ENCODE measurements at regions not wholly inside any gene's neighbourhood (a gene's known extent, or its start where the extent isn't known, plus 50 kb on each side); places are given as distances from the start of the nearest gene placed in this dataset.
"Not testable (repeated sequence)": the region's sequence is repeated elsewhere in the genome, so short reads cannot be mapped to it uniquely, and the experiment has no call there.

DNA sequence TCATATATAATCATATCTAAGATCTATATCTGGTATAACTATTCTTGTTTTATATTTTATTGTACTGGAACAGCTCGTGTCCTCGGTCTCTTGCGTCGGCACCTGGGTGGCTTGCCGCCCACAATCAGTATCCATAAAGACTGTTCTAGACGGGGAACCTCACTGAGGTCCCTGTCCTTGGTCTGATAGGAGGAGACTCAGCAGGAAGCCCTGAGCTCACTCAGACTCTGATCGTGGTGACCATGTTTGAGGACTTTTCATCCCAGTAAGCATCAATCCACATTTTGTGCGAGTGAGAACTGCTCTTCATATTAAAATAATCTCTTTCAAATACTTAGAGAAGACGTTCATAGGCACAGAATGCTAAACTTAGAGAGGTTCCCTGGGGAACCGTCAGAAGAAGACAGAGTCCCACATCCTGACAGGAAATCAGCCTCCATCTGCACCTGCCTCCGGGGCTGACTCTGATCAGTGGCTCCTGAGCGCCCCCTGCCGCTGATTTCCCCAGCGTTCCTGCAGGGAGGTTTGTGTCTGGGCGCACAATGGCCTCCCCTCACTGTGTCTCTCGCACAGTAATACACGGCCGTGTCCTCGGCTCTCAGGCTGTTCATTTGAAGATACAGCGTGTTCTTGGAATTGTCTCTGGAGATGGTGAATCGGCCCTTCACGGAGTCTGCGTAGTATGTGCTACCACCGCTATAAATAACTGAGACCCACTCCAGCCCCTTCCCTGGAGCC lies 1065.9 kb downstream of the TMEM121 start:
- not testable (repeated sequence) for H3K4me3 ChIP-seq; DNase-seq; H3K36me3 ChIP-seq (ENCODE audit: control insufficient read depth in 4 of 4, insufficient read depth in 4 of 4, low read length in 4 of 4); H3K27me3 ChIP-seq (ENCODE audit: control insufficient read depth in 3 of 3, insufficient read depth in 3 of 3, low read length in 2 of 3); H3K9ac ChIP-seq (ENCODE audit: insufficient read depth in 1 of 2, low read length in 2 of 2); H3K27ac ChIP-seq (ENCODE audit: low read depth in 1 of 2, low read length in 1 of 2); H3K4me1 ChIP-seq (ENCODE audit: control insufficient read depth in 5 of 5, insufficient read depth in 5 of 5, low read length in 5 of 5); ATAC-seq (ENCODE audit: insufficient read depth, low FRiP score); H3K9me3 ChIP-seq (ENCODE audit: control insufficient read depth in 4 of 4, insufficient read depth in 3 of 4, low read length in 3 of 4)
- 64 to 66% methylated on average over 19 to 23 of the region's 24 CpGs for WGBS, 2 donors

DNA sequence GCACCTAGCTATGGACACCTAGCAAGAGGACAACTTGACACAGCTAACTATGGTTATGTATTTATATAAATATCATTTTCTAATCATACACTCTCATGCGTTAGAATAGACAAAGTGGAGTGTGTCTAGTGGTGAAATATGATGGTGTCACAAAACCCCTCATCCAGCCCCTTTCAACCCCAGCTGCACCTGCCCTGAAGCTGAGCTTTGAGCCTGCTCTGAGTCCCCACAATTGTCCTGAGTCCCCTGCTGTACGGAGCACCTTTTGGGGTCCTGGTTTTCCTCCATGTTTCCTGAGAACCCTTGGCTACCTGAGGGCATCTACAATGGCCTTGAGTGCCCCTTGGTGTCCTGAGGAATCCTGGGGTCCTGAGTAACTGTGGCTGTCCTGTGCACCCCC lies 1072.8 kb downstream of the TMEM121 start:
- 67 to 78% methylated on average over 2 of the region's 2 CpGs for WGBS, 2 donors
- Histone ChIP-seq H3K9ac (ENCODE audit: insufficient read depth in 1 of 2, low read length in 2 of 2) (no peak overlapping the region), H3K9me3 (ENCODE audit: control insufficient read depth in 4 of 4, insufficient read depth in 3 of 4, low read length in 3 of 4) (peaks cover 0 to 4% (median 0%) of the 10 kb centered on the region in 4 donors), H3K4me3 (no peak overlapping the region), H3K27me3 (ENCODE audit: control insufficient read depth in 3 of 3, insufficient read depth in 3 of 3, low read length in 2 of 3) (peaks cover 0 to 5% (median 0%) of the 10 kb centered on the region in 3 donors), H3K4me1 (ENCODE audit: control insufficient read depth in 5 of 5, insufficient read depth in 5 of 5, low read length in 5 of 5) (no peaks in the 10 kb centered on the region), H3K27ac (ENCODE audit: low read depth in 1 of 2, low read length in 1 of 2) (no peak overlapping the region), H3K36me3 (ENCODE audit: control insufficient read depth in 4 of 4, insufficient read depth in 4 of 4, low read length in 4 of 4) (no peaks in the 10 kb centered on the region)
- ATAC-seq (ENCODE audit: insufficient read depth, low FRiP score) (no peak), DNase-seq (no peak)
- TF ChIP-seq, protein P1, sequence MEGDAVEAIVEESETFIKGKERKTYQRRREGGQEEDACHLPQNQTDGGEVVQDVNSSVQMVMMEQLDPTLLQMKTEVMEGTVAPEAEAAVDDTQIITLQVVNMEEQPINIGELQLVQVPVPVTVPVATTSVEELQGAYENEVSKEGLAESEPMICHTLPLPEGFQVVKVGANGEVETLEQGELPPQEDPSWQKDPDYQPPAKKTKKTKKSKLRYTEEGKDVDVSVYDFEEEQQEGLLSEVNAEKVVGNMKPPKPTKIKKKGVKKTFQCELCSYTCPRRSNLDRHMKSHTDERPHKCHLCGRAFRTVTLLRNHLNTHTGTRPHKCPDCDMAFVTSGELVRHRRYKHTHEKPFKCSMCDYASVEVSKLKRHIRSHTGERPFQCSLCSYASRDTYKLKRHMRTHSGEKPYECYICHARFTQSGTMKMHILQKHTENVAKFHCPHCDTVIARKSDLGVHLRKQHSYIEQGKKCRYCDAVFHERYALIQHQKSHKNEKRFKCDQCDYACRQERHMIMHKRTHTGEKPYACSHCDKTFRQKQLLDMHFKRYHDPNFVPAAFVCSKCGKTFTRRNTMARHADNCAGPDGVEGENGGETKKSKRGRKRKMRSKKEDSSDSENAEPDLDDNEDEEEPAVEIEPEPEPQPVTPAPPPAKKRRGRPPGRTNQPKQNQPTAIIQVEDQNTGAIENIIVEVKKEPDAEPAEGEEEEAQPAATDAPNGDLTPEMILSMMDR (IDR thresholded peaks at IDR 0.05; ENCODE audit: control extremely low read depth, extremely low read depth), result no peak

DNA sequence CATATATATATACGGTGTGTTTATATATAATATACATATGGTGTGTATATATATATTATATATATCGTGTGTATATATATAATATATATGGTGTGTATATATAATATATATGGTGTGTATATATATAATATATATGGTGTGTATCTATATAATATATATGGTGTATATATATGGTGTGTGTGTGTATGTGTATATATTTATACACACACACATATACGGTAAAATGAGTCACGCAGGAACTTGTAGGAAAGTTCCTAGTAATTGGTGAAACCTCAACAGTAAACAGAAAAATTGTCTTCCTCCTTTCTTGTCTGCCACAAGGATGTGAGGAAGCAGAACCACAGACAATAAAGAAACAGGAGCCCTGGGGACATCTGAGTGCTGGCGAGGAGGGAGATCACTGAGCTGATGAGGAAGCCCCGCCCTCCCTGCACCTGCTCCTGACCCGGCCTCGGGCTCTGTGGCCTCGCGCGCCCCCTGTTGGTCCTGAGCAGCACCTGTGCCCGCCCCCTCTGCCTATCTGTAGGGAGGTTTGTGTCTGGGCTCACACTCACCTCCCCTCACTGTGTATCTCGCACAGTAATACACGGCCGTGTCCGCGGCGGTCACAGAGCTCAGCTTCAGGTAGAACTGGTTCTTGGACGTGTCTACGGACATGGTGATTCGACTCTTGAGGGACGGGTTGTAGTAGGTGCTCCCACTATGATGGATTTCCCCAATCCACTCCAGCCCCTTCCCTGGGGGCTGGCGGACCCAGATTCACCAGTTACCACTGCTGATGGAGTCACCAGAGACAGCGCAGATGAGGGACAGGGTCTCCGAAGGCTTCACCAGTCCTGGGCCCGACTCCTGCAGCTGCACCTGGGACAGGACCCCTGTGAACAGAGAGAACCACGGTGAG lies 1079.4 kb downstream of the TMEM121 start:
- ATAC-seq (ENCODE audit: insufficient read depth, low FRiP score) (no peak), DNase-seq (no peak)
- TF ChIP-seq, protein P1 (IDR thresholded peaks at IDR 0.05; ENCODE audit: control extremely low read depth, extremely low read depth), result no peak
- Histone ChIP-seq H3K27ac (ENCODE audit: low read depth in 1 of 2, low read length in 1 of 2) (no peak overlapping the region), H3K36me3 (ENCODE audit: control insufficient read depth in 4 of 4, insufficient read depth in 4 of 4, low read length in 4 of 4) (no peaks in the 10 kb centered on the region), H3K4me1 (ENCODE audit: control insufficient read depth in 5 of 5, insufficient read depth in 5 of 5, low read length in 5 of 5) (no peaks in the 10 kb centered on the region), H3K4me3 (no peak overlapping the region), H3K9me3 (ENCODE audit: control insufficient read depth in 4 of 4, insufficient read depth in 3 of 4, low read length in 3 of 4) (peaks cover 0 to 12% (median 0%) of the 10 kb centered on the region in 4 donors), H3K9ac (ENCODE audit: insufficient read depth in 1 of 2, low read length in 2 of 2) (no peak overlapping the region), H3K27me3 (ENCODE audit: control insufficient read depth in 3 of 3, insufficient read depth in 3 of 3, low read length in 2 of 3) (no peaks in the 10 kb centered on the region)
- WGBS, 2 donors, result 52 to 55% methylated on average over 27 of the region's 27 CpGs

DNA sequence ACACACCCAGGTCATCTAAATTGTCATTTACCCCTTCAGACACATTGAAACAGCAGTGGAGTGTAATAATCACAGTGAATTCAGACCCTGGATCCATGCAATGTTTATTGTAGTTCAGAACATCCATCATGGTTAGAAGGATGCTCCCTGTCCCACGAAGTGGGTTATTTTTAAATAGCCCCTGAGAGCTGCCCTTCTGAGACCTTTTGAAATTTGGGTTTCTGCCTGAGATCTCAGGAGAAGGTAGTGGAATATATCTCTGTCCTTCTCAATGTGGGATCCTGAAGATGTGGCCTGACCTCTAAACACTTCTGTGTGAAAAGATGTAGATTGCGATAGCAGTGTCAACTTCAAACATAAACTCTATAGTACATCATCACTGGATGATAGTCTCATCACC lies 1080.6 kb downstream of the TMEM121 start:
- no peaks in the 10 kb centered on the region for H3K4me1 ChIP-seq (ENCODE audit: control insufficient read depth in 5 of 5, insufficient read depth in 5 of 5, low read length in 5 of 5)
- TF ChIP-seq, protein P1 (IDR thresholded peaks at IDR 0.05; ENCODE audit: control extremely low read depth, extremely low read depth), result no peak
- peaks cover 0 to 3% (median 0%) of the 10 kb centered on the region in 3 donors for H3K27me3 ChIP-seq (ENCODE audit: control insufficient read depth in 3 of 3, insufficient read depth in 3 of 3, low read length in 2 of 3)
- no peak for ATAC-seq (ENCODE audit: insufficient read depth, low FRiP score)
- DNase-seq, result no peak
- no peak overlapping the region for H3K4me3 ChIP-seq
- H3K9me3 ChIP-seq (ENCODE audit: control insufficient read depth in 4 of 4, insufficient read depth in 3 of 4, low read length in 3 of 4), result peaks cover 0 to 12% (median under 1%) of the 10 kb centered on the region in 4 donors
- 67 to 89% methylated on average over 2 of the region's 2 CpGs for WGBS, 2 donors
- H3K27ac ChIP-seq (ENCODE audit: low read depth in 1 of 2, low read length in 1 of 2), result no peak overlapping the region
- no peaks in the 10 kb centered on the region for H3K36me3 ChIP-seq (ENCODE audit: control insufficient read depth in 4 of 4, insufficient read depth in 4 of 4, low read length in 4 of 4)
- no peak overlapping the region for H3K9ac ChIP-seq (ENCODE audit: insufficient read depth in 1 of 2, low read length in 2 of 2)
